Astrocyte of the spinal cord (primary cell): ENCODE measurements at regions not wholly inside any gene's neighbourhood (a gene's known extent, or its start where the extent isn't known, plus 50 kb on each side); places are given as distances from the start of the nearest gene placed in this dataset.
"Not testable (repeated sequence)": the region's sequence is repeated elsewhere in the genome, so short reads cannot be mapped to it uniquely, and the experiment has no call there.

Source experiments
- DNase-seq: peaks from one replicate; pipeline ENCODE4 v3.0.0; 2011; ENCODE audit warnings: low read depth, low spot score
- H3K4me3 ChIP-seq: 2 replicates; pipeline ENCODE4 v1.5.1; 2011; ENCODE audit warnings: low read depth, mild to moderate bottlenecking, low read length, moderate library complexity
- in situ Hi-C: cut with HindIII; loops from 2 replicates; pipeline ENCODE4 v1.10.0; 2017; ENCODE audit warnings: low sequenced_read_pairs
- TF ChIP-seq, protein P1 (sequence below): IDR thresholded peaks from 2 replicates; pipeline ENCODE4 v1.5.1; 2012; ENCODE audit warnings: low read depth, mild to moderate bottlenecking, low read length, inconsistent platforms

GRCh38 chr3:25844891-25845290 is 55.0 kb downstream of the OXSM start:
- TF ChIP-seq, protein P1, sequence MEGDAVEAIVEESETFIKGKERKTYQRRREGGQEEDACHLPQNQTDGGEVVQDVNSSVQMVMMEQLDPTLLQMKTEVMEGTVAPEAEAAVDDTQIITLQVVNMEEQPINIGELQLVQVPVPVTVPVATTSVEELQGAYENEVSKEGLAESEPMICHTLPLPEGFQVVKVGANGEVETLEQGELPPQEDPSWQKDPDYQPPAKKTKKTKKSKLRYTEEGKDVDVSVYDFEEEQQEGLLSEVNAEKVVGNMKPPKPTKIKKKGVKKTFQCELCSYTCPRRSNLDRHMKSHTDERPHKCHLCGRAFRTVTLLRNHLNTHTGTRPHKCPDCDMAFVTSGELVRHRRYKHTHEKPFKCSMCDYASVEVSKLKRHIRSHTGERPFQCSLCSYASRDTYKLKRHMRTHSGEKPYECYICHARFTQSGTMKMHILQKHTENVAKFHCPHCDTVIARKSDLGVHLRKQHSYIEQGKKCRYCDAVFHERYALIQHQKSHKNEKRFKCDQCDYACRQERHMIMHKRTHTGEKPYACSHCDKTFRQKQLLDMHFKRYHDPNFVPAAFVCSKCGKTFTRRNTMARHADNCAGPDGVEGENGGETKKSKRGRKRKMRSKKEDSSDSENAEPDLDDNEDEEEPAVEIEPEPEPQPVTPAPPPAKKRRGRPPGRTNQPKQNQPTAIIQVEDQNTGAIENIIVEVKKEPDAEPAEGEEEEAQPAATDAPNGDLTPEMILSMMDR, result no peak
- in situ Hi-C loops, result no loop called here
- no peak overlapping the region for H3K4me3 ChIP-seq
- no peak for DNase-seq

DNA sequence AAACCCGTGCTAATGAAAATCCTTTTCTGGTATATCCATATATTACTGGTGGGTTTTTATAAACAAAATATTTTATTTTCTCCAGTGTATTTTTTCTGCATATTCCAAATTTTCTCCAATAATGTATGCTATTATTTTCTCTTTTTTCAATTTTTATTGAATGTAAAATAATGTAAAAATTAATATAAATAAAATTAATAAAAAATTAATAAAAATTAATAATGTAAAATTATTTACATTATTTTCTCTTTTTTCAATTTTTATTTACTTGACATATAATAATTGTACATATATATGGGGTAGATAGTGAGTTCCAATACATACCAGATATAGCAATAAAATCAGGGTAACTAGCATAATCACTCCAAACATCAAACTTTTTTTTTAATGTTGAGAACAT is 56.4 kb downstream of the OXSM start:
- no peak overlapping the region for H3K4me3 ChIP-seq
- no peak for DNase-seq
- in situ Hi-C loops, result no loop called here
- TF ChIP-seq, protein P1, result no peak

- H3K4me3 ChIP-seq, result no peak overlapping the region
- no peak for DNase-seq
- in situ Hi-C loops, result no loop called here
- TF ChIP-seq, protein P1, result no peak
Measured at GRCh38 chr3:25849091-25849490, 59.2 kb downstream of the OXSM start.

- in situ Hi-C loops, result no loop called here
- DNase-seq, result peak; percentile 38
- TF ChIP-seq, protein P1, result no peak
- no peak overlapping the region for H3K4me3 ChIP-seq
Measured at GRCh38 chr3:25849641-25850385, 59.9 kb downstream of the OXSM start.

GRCh38 chr3:25851693-25852259 is 61.9 kb downstream of the OXSM start:
- DNase-seq, H3K4me3 ChIP-seq, in situ Hi-C loops: not testable (repeated sequence)

GRCh38 chr3:25854214-25854613 is 64.3 kb downstream of the OXSM start:
- in situ Hi-C loops, result no loop called here
- H3K4me3 ChIP-seq, result no peak overlapping the region
- peak; percentile 27 for DNase-seq
- TF ChIP-seq, protein P1, result no peak

DNA sequence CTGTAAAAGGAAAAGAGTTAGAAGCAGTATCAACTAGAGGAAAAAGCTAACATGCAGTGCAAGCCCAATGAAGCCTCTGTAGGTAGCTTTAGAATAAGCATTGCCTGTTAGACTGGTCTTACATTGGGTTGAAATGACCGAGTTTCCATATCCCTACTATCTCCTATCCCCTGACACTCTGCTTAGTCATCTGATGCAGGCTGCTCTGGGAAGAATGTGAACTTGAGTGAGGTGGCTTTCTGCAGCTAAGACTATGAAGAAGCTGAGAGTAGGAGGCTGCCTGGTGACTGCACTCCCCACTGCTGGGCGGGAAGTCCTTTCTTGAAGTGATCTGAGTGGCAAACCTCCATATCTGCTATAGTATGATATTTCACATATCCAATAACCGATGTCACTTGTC is 64.7 kb downstream of the OXSM start:
- peak; percentile 46 for DNase-seq
- in situ Hi-C loops, result no loop called here
- TF ChIP-seq, protein P1, result no peak
- H3K4me3 ChIP-seq, result no peak overlapping the region
